Breast epithelium (tissue), 3 donors: ENCODE measurements at regions not wholly inside any gene's neighbourhood (a gene's known extent, or its start where the extent isn't known, plus 50 kb on each side); places are given as distances from the start of the nearest gene placed in this dataset.

Experiments used
- CTCF ChIP-seq, 3 donors: fragments of 450-650 bp; IDR thresholded peaks; one replicate each; pipeline ENCODE4 v1.5.1; 2016 to 2017; ENCODE audit warnings: antibody characterized with exemption in 3 of 3, mild to moderate bottlenecking in 3 of 3, moderate library complexity in 3 of 3
- POLR2A ChIP-seq: fragments of 450-650 bp; IDR thresholded peaks from one replicate; pipeline ENCODE4 v1.6.1; 2016; ENCODE audit warnings: antibody characterized with exemption, mild to moderate bottlenecking, moderate library complexity
- POLR2AphosphoS5 ChIP-seq, 3 donors: sonication (generic); formaldehyde crosslinking; IDR thresholded peaks; one replicate each; pipeline ENCODE4 v1.6.1; 2017; ENCODE audit warnings: antibody characterized with exemption in 3 of 3

- no peak for TF ChIP-seq POLR2A
- TF ChIP-seq CTCF (IDR thresholded peaks at IDR 0.05): no peak
- TF ChIP-seq POLR2AphosphoS5 (IDR thresholded peaks at IDR 0.05): no peak
Observed at GRCh38 chr4:154942176-154942575, 161.1 kb downstream of the RBM46 start.
